Activated T-helper 17 cell treated with anti-CD3 and anti-CD28 coated beads, Interleukin-2, amount 50 U/mL, for 72 hours (primary cell): ENCODE measurements at regions not wholly inside any gene's neighbourhood (a gene's known extent, or its start where the extent isn't known, plus 50 kb on each side); places are given as distances from the start of the nearest gene placed in this dataset.

Experiments used
- ATAC-seq: fragments of 150-1000 bp; cut with Tn5 transposase; replicated peaks from 2 replicates; pipeline ENCODE4 v1.10.0; 2021; ENCODE audit warnings: mild to moderate bottlenecking, moderate library complexity
- H3K27ac Mint-ChIP-seq: one replicate; pipeline ENCODE4 v1.8.0; 2022; ENCODE audit warnings: mixed read lengths
- H3K27me3 Mint-ChIP-seq: one replicate; pipeline ENCODE4 v1.8.0; 2022; ENCODE audit warnings: mixed read lengths
- H3K36me3 Mint-ChIP-seq: one replicate; pipeline ENCODE4 v1.8.0; 2022; ENCODE audit warnings: low read depth, mild to moderate bottlenecking, mixed read lengths
- H3K4me1 Mint-ChIP-seq: one replicate; pipeline ENCODE4 v1.8.0; 2022; ENCODE audit warnings: mixed read lengths
- H3K4me3 Mint-ChIP-seq: one replicate; pipeline ENCODE4 v1.8.0; 2022; ENCODE audit warnings: mild to moderate bottlenecking, mixed read lengths
- H3K9me3 Mint-ChIP-seq: one replicate; pipeline ENCODE4 v1.8.0; 2022; ENCODE audit warnings: mixed read lengths

DNA sequence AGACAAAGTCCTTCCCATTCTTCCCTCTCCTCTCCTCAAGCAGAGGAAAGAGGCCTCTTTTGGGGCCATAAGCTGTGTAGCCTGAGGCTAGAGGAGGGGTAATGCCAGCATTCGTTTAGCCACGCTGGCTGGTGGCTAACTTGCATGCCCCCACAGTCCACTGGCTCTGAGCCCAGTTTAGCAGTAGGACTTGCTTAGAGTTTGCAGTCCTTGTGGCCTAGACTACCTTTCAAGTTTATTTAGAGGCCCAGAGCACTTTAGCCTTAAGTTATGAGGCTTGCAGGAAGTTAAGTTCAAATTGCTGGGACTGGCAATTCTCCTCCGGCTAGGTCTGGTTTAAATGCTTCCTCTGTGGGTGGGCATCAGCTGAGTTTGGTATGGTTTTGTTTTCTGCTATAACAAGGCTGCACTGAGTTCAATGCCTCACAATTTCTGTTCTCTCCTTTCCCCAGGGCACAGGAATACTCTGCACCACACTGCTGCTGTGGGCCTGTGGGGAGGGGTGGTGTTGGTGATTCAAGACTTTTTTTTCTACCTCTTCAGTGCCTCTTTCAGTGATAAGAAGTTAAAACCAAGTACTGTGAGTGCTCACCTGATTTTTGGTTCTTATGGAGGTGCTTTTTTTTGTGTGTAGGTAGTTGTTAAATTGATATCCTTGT, 281.0 kb upstream of the C11orf87 start:
- ATAC-seq = no peak
- H3K4me1 Mint-ChIP-seq = no peaks in the 10 kb centered on the region

DNA sequence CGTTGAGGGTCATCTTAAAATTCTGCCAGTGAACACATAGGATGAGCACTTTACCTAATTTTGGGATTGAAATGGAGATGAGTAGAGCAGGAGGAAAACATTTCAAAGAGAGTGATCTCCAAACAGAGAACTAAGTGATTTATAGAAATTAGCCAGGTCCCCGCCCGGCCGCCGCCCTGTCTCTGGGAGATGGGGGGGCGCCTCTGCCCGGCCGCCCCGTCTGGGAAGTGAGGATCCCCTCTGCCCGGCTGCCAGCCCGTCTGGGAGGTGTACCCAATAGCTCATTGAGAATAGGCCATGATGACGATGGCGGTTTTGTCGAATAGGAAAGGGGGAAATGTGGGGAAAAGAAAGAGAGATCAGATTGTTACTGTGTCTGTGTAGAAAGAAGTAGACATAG, 276.7 kb upstream of the C11orf87 start:
- H3K4me3 Mint-ChIP-seq = no peak overlapping the region
- no peaks in the 10 kb centered on the region for H3K4me1 Mint-ChIP-seq
- no peak overlapping the region for H3K27ac Mint-ChIP-seq
- H3K36me3 Mint-ChIP-seq = no peaks in the 10 kb centered on the region
- peaks cover 4% of the 10 kb centered on the region for H3K27me3 Mint-ChIP-seq
- H3K9me3 Mint-ChIP-seq = peaks cover 4% of the 10 kb centered on the region
- no peak for ATAC-seq

More for the DNA sequence above, 281.0 kb upstream of the C11orf87 start:
- Mint-ChIP-seq H3K36me3 (no peaks in the 10 kb centered on the region), H3K27me3 (peaks cover 4% of the 10 kb centered on the region), H3K9me3 (peaks cover 9% of the 10 kb centered on the region), H3K27ac (no peak overlapping the region), H3K4me3 (no peak overlapping the region)

DNA sequence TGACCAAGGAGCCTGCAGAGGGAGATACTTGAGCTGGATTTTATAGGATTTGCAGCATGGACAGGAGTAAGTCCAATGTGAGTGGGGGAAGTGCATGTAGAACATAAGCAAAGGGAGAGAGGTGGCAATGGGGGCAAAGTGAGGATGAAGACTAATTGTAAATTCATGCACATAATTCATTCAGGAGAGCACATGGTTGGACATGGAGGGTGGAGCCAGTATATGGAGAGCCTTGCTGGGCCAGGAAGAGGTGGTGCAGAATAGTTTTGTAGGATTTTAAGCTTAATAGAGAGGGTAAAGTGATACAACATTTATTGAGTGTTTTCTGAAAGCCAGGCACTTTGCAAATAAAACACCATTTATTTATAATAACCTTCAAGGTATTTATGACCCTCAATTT, 274.3 kb upstream of the C11orf87 start:
- peaks cover 6% of the 10 kb centered on the region for H3K9me3 Mint-ChIP-seq
- H3K27me3 Mint-ChIP-seq = peaks cover 2% of the 10 kb centered on the region
- no peak overlapping the region for H3K4me3 Mint-ChIP-seq
- no peak for ATAC-seq
- H3K27ac Mint-ChIP-seq = no peak overlapping the region
- H3K4me1 Mint-ChIP-seq = no peaks in the 10 kb centered on the region
- no peaks in the 10 kb centered on the region for H3K36me3 Mint-ChIP-seq

DNA sequence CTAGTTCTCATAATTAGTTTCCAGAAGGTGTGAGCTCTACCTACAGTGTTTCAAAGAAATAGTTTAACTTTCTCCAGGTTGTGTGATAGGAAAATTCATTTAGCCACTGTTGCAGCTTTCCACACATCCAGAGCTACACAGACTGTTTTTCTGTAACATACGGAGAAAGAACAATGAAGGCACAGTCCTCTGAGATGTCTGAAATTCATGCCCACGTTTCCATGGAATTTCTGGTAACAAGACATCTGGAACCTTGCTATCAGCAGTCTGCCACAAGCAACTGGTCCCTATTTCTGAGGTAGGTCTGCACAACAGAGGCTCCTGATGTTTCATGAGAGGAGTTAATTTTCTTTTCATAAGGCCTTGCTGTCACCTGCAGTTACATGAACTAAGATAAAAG, 273.3 kb upstream of the C11orf87 start:
- Mint-ChIP-seq H3K27me3 (no peaks in the 10 kb centered on the region), H3K4me3 (no peak overlapping the region), H3K9me3 (peaks cover 4% of the 10 kb centered on the region), H3K27ac (no peak overlapping the region), H3K36me3 (no peaks in the 10 kb centered on the region), H3K4me1 (no peaks in the 10 kb centered on the region)
- ATAC-seq = no peak

DNA sequence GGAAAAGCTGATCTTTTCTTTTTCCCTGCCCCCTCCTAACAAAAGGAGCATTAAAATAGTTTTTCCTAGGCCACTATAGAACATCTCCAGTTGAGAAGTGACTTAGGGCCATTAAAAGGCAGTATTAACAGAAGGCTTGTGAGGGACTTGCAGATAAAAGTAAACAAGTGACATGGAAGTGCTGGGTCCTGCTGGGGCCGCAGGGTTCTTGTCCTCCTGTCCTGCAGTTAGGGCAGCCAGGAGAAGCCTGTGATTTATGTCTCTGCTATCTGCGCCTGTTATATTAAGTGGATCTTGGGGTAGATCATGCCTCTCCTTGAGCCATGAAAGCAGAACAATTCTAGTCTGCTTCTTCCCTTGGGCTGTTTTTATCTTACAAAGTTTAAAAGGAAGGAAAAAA, 271.4 kb upstream of the C11orf87 start:
- Mint-ChIP-seq H3K4me3 (no peak overlapping the region), H3K27ac (no peak overlapping the region), H3K9me3 (peaks cover 7% of the 10 kb centered on the region), H3K36me3 (no peaks in the 10 kb centered on the region), H3K27me3 (no peaks in the 10 kb centered on the region), H3K4me1 (no peaks in the 10 kb centered on the region)
- no peak for ATAC-seq

DNA sequence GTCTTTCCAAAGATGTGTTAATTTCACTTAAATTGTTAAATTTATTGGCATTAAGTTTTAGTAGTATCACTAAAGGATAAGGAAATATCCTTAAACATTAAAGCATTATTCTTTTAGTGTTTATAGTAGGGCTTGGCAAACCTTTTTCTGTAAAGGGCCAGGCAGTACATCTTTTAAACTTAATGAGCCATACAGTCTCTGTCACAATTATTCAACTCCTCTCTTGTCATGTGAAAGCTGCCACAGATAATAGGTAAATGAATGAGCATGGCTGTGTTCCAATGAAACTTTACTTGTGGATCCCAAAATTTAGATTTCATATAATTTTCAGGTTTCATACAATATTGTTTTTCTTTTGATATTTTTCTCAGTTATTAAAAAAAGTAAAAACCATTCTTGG, 268.2 kb upstream of the C11orf87 start:
- no peak for ATAC-seq
- Mint-ChIP-seq H3K27ac (no peak overlapping the region), H3K4me3 (no peak overlapping the region), H3K27me3 (no peaks in the 10 kb centered on the region), H3K9me3 (peaks cover 7% of the 10 kb centered on the region), H3K36me3 (no peaks in the 10 kb centered on the region), H3K4me1 (no peaks in the 10 kb centered on the region)

DNA sequence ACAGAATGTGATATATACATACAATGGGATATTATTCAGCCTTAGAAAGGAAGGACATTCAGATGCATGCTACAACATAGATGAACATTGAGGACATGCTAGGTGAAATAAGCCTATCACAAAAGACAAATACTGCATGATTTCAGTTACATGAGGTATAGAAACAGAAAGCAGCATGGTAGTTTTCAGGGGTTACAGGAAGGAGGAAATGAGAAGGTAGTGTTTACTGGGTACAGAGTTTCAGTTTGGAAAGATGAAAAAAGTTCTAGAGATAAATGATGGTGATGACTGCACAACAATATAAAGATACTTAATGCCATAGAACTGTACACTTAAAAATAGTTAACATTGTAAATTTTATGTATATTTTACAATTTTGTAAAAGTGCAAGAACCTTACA, 266.7 kb upstream of the C11orf87 start:
- Mint-ChIP-seq H3K9me3 (peaks cover 10% of the 10 kb centered on the region), H3K27me3 (peaks cover 3% of the 10 kb centered on the region), H3K4me3 (no peak overlapping the region), H3K36me3 (no peaks in the 10 kb centered on the region), H3K4me1 (no peaks in the 10 kb centered on the region), H3K27ac (no peak overlapping the region)
- ATAC-seq = no peak

DNA sequence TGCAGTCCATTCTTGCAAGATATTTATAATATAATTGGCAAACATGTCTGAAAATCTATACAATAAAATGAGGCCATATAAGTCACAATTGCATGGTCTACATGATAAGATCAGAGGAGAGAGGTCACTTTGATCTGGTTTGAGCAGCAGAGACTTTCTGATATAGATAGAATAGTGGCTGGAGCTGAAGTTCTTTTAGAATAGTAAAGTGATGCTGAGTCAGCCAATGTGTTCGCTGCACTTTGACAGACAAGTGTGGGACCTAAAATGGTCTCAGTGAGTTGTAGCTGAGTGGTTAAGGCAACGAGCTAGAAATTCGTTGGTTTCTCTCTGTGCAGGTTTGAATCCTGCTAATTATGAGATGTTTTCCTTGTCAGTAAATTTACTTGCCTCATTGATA, 257.0 kb upstream of the C11orf87 start:
- no peaks in the 10 kb centered on the region for H3K36me3 Mint-ChIP-seq
- H3K9me3 Mint-ChIP-seq = peaks cover 5% of the 10 kb centered on the region
- no peak overlapping the region for H3K4me3 Mint-ChIP-seq
- H3K27ac Mint-ChIP-seq = no peak overlapping the region
- ATAC-seq = no peak
- no peaks in the 10 kb centered on the region for H3K4me1 Mint-ChIP-seq
- H3K27me3 Mint-ChIP-seq = peaks cover 6% of the 10 kb centered on the region

DNA sequence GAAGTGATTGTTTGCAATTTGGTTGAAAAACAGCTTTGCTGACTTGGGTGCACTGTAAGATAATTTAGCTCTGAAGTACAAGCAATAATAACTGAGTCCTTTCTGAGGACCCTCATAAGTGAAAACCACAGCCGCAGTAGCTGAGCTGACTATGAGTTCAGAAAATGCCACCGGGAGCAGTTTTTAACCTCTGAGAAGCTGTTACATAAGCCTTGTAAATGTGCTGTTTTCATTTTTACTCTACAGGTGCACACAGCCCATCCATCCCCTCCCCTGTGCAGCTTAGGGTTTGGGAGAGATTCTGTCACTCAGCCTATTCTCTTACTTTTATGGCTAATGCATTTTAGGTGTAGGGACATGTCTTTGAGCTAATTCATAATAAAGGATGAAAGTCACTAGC, 255.5 kb upstream of the C11orf87 start:
- Mint-ChIP-seq H3K4me1 (no peaks in the 10 kb centered on the region), H3K4me3 (no peak overlapping the region), H3K27ac (no peak overlapping the region), H3K27me3 (peaks cover 3% of the 10 kb centered on the region), H3K36me3 (no peaks in the 10 kb centered on the region), H3K9me3 (no peaks in the 10 kb centered on the region)
- ATAC-seq = no peak

DNA sequence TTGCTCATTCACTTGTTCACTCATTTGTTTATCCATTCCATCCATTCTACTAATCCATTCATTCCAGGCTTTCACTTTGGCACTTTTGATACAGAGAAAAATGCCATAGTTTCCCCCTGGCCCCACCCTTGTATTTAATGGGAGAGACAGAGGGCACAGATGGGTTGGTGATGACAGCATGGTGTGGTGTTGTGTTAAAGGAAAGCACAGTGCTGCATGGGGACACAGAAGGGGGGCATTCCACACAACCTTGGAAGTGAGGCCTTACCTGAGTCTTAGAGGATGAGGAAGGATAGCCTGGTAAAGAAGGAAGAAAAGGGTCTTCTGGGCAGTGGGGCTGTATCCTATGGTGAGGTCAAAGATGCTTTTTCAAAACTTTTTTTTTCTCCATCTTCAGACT, 248.5 kb upstream of the C11orf87 start:
- H3K4me1 Mint-ChIP-seq = no peaks in the 10 kb centered on the region
- no peak overlapping the region for H3K4me3 Mint-ChIP-seq
- peaks cover 3% of the 10 kb centered on the region for H3K27me3 Mint-ChIP-seq
- H3K27ac Mint-ChIP-seq = no peak overlapping the region
- no peak for ATAC-seq
- H3K9me3 Mint-ChIP-seq = no peaks in the 10 kb centered on the region
- H3K36me3 Mint-ChIP-seq = no peaks in the 10 kb centered on the region

DNA sequence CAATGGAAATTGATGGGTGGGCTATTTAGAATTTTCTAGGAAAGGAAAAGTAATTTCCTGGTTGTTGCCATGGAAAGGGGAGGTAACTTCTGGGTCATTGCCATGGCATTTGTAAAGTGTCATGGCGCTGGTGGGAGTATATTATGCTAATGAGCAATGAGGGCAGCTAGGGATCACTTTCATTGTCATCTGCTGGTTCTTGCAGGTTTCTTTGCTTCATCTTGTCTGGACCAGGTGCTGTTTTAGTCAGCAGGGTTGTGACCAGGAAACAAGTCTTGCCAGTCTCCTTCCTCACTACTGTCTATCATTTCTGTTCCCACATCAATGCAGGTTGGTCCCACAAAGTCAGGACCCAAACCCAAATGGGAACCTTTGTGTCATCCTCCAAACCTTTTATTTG, 237.6 kb upstream of the C11orf87 start:
- Mint-ChIP-seq H3K36me3 (no peaks in the 10 kb centered on the region), H3K9me3 (no peaks in the 10 kb centered on the region), H3K27me3 (no peaks in the 10 kb centered on the region), H3K27ac (no peak overlapping the region), H3K4me1 (no peaks in the 10 kb centered on the region), H3K4me3 (no peak overlapping the region)
- no peak for ATAC-seq

DNA sequence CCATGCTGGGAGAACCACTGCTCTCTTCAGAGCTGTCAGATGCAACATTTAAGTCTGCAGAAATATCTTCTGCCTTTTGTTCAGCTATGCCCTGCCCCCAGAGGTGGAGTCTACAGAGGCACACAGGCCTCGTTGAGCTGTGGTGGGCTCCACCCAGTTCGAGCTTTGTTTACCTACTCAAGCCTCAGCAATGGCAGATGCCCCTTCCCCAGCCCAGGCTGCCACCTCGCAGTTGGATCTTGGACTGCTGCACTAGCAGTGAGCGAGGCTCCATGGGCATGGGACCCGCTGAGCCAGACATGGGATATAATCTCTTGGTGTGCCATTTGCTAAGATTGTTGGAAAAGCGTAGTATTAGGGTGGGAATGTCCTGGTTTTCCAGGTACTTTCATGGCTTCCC, 229.1 kb upstream of the C11orf87 start:
- ATAC-seq = no peak
- Mint-ChIP-seq H3K27me3 (no peaks in the 10 kb centered on the region), H3K36me3 (no peaks in the 10 kb centered on the region), H3K27ac (no peak overlapping the region), H3K4me3 (no peak overlapping the region), H3K9me3 (peaks cover 9% of the 10 kb centered on the region), H3K4me1 (no peaks in the 10 kb centered on the region)

DNA sequence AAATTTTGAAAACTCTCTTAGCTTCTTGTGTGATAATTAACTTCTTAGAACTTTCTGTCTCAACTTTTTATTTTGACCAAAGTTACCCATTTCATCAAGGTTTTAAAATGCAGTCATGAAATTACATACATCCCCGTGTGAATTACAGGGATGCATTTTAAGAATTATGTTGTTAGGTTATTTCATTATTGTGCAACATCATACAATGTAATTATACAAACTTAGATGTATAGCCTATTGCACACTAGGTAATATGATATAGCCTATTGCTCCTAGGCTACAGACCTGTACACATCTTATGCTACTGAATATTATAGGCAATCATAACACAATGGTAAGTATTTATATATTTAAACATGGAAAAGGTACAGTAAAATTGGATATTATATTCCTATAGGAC, 228.1 kb upstream of the C11orf87 start:
- Mint-ChIP-seq H3K27ac (no peak overlapping the region), H3K4me1 (no peaks in the 10 kb centered on the region), H3K27me3 (no peaks in the 10 kb centered on the region), H3K9me3 (peaks cover 11% of the 10 kb centered on the region), H3K36me3 (no peaks in the 10 kb centered on the region), H3K4me3 (no peak overlapping the region)
- ATAC-seq = no peak

DNA sequence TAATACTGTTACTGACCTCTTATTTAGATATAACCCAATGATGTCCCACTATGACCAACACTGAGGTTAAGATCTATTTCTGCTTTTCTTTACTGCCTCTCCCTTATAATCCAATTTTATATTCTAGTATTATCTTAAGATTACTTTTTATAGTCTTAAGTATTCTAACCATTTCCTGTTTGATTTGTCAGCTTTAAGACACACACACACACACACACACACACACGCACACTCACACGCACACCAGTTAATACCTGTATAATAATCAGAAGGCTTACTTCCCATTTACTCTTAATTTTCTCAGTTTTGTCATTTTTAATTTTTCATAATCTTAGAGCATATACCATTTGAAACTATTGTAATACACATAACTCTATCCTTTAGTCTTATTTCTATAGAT, 226.0 kb upstream of the C11orf87 start:
- H3K27me3 Mint-ChIP-seq = no peaks in the 10 kb centered on the region
- no peak overlapping the region for H3K27ac Mint-ChIP-seq
- no peak overlapping the region for H3K4me3 Mint-ChIP-seq
- peaks cover 16% of the 10 kb centered on the region for H3K9me3 Mint-ChIP-seq
- ATAC-seq = no peak
- no peaks in the 10 kb centered on the region for H3K4me1 Mint-ChIP-seq
- H3K36me3 Mint-ChIP-seq = no peaks in the 10 kb centered on the region

DNA sequence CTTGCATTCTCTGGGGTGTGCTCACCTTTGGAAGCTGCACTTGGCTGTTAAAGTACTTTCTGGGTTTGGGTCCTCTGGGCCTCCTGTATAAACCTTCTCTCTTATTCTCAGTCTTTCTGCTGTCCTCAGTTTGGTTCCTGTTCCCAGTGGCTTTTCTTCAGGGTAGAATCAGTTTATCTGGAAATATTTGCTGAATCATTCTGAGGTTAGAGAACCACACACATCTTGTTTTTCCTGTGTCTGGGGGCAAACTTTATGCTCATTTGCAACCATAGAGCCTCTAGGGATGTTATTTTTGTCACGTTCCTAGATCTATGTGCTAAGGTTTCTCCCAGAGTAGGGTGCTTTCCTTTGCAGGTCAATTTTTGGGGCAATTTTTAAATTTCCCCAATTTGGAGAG, 224.3 kb upstream of the C11orf87 start:
- peaks cover 11% of the 10 kb centered on the region for H3K9me3 Mint-ChIP-seq
- H3K27ac Mint-ChIP-seq = no peak overlapping the region
- no peaks in the 10 kb centered on the region for H3K36me3 Mint-ChIP-seq
- H3K27me3 Mint-ChIP-seq = no peaks in the 10 kb centered on the region
- ATAC-seq = no peak
- no peaks in the 10 kb centered on the region for H3K4me1 Mint-ChIP-seq
- H3K4me3 Mint-ChIP-seq = no peak overlapping the region

DNA sequence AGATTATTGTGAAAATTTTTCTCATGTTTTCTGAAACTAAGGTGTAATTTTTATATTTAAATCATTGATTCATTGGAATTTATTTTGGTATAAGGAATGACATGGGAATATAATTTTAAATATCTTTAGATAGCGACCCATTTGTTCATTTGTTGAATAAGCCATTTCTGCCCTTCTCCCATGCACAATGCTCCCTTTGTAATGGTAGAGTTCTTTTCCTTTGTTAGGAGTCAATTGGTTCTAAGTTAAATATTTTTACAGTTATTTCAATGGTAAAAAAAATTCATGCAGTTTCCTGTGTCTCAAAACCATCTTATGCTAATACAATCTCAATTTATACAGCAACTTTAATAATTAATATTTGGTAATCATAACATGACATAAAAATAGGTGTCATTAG, 218.8 kb upstream of the C11orf87 start:
- Mint-ChIP-seq H3K4me1 (no peaks in the 10 kb centered on the region), H3K9me3 (peaks cover 10% of the 10 kb centered on the region), H3K27ac (no peak overlapping the region), H3K36me3 (no peaks in the 10 kb centered on the region), H3K4me3 (no peak overlapping the region), H3K27me3 (no peaks in the 10 kb centered on the region)
- no peak for ATAC-seq
